ENCODE measurements at regions not wholly inside any gene's neighbourhood (a gene's known extent, or its start where the extent isn't known, plus 50 kb on each side); places are given as distances from the start of the nearest gene placed in this dataset.

DNA sequence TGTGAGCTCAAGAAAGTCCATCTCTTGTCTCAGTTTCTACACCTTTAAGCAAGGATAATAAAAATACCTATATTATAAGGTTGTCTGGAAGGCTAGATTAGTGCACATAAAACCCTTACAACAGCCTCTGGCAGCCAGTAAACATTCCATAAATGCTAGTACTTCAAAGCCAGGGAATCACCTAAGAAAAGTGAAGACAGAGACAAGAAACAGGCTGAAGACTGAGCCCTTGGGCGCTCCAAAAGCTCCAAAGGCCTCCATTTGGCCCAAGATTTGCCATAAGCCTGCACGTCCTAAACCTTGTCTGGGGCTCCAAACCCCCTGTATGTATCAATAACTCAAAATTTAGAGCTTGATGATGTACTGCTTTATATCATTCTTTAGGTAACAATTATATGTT is 52.2 kb upstream of the AKIP1 start:
- DNase-seq (ENCODE audit: low read depth in 1 of 2, low spot score in 1 of 2), result no peak
- Histone ChIP-seq H3K27ac (replicated peaks) (no peak overlapping the region), H3K27me3 (ENCODE audit: insufficient read depth, poor library complexity, severe bottlenecking) (no peaks in the 10 kb centered on the region), H3K4me3 (replicated peaks; ENCODE audit: insufficient read depth, low read length) (no peak overlapping the region)
- no peak for TF ChIP-seq POLR2AphosphoS5 (IDR thresholded peaks at IDR 0.05; ENCODE audit: low read depth)
- TF ChIP-seq, protein P1, sequence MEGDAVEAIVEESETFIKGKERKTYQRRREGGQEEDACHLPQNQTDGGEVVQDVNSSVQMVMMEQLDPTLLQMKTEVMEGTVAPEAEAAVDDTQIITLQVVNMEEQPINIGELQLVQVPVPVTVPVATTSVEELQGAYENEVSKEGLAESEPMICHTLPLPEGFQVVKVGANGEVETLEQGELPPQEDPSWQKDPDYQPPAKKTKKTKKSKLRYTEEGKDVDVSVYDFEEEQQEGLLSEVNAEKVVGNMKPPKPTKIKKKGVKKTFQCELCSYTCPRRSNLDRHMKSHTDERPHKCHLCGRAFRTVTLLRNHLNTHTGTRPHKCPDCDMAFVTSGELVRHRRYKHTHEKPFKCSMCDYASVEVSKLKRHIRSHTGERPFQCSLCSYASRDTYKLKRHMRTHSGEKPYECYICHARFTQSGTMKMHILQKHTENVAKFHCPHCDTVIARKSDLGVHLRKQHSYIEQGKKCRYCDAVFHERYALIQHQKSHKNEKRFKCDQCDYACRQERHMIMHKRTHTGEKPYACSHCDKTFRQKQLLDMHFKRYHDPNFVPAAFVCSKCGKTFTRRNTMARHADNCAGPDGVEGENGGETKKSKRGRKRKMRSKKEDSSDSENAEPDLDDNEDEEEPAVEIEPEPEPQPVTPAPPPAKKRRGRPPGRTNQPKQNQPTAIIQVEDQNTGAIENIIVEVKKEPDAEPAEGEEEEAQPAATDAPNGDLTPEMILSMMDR (IDR thresholded peaks at IDR 0.05; ENCODE audit: insufficient read depth, low read length), result no peak
- TF ChIP-seq, protein P2, sequence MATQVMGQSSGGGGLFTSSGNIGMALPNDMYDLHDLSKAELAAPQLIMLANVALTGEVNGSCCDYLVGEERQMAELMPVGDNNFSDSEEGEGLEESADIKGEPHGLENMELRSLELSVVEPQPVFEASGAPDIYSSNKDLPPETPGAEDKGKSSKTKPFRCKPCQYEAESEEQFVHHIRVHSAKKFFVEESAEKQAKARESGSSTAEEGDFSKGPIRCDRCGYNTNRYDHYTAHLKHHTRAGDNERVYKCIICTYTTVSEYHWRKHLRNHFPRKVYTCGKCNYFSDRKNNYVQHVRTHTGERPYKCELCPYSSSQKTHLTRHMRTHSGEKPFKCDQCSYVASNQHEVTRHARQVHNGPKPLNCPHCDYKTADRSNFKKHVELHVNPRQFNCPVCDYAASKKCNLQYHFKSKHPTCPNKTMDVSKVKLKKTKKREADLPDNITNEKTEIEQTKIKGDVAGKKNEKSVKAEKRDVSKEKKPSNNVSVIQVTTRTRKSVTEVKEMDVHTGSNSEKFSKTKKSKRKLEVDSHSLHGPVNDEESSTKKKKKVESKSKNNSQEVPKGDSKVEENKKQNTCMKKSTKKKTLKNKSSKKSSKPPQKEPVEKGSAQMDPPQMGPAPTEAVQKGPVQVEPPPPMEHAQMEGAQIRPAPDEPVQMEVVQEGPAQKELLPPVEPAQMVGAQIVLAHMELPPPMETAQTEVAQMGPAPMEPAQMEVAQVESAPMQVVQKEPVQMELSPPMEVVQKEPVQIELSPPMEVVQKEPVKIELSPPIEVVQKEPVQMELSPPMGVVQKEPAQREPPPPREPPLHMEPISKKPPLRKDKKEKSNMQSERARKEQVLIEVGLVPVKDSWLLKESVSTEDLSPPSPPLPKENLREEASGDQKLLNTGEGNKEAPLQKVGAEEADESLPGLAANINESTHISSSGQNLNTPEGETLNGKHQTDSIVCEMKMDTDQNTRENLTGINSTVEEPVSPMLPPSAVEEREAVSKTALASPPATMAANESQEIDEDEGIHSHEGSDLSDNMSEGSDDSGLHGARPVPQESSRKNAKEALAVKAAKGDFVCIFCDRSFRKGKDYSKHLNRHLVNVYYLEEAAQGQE (IDR thresholded peaks at IDR 0.05; ENCODE audit: insufficient replicate concordance, low read depth), result no peak
- TF ChIP-seq GABPA (IDR thresholded peaks at IDR 0.05; ENCODE audit: low read depth), result no peak
- TF ChIP-seq SPI1 (IDR thresholded peaks at IDR 0.05; ENCODE audit: borderline replicate concordance, low read depth), result no peak

All from HL-60 (cell line).